Loucy (cell line): ENCODE measurements at regions not wholly inside any gene's neighbourhood (a gene's known extent, or its start where the extent isn't known, plus 50 kb on each side); places are given as distances from the start of the nearest gene placed in this dataset.

Experiments
- H2AFZ ChIP-seq: fragments of 200-600 bp; sonication (generic); 2 replicates; pipeline ENCODE4 v1.6.0; 2016; ENCODE audit warnings: antibody characterized with exemption, mild to moderate bottlenecking, low read length, moderate library complexity
- H3F3A ChIP-seq: fragments of 200-600 bp; 2 replicates; pipeline ENCODE4 v1.6.0; 2016; ENCODE audit warnings: antibody characterized with exemption, low read depth, mild to moderate bottlenecking
- H3K27me3 ChIP-seq: fragments of 200-600 bp; sonication (generic); 2 replicates; pipeline ENCODE4 v1.6.1; 2014; ENCODE audit warnings: low read length, mild to moderate bottlenecking; ENCODE audit not compliant: insufficient read depth, poor library complexity, severe bottlenecking
- H3K36me3 ChIP-seq: fragments of 200-600 bp; sonication (generic); 2 replicates; pipeline ENCODE4 v1.6.1; 2016; ENCODE audit warnings: low read length; ENCODE audit not compliant: insufficient read depth
- H3K4me1 ChIP-seq: fragments of 200-600 bp; sonication (generic); 2 replicates; pipeline ENCODE4 v1.5.1; 2014; ENCODE audit warnings: low read length, mild to moderate bottlenecking; ENCODE audit not compliant: insufficient read depth, poor library complexity, severe bottlenecking
- H3K4me2 ChIP-seq: fragments of 200-600 bp; sonication (generic); 2 replicates; pipeline ENCODE4 v1.6.0; 2014; ENCODE audit warnings: antibody characterized with exemption, low read length, low read depth, mild to moderate bottlenecking; ENCODE audit not compliant: poor library complexity, severe bottlenecking
- H3K4me3 ChIP-seq: fragments of 200-600 bp; sonication (generic); 2 replicates; pipeline ENCODE4 v1.5.1; 2014; ENCODE audit warnings: low read length, mild to moderate bottlenecking, mixed read lengths; ENCODE audit not compliant: poor library complexity, severe bottlenecking
- H3K79me2 ChIP-seq: fragments of 200-600 bp; sonication (generic); 2 replicates; pipeline ENCODE4 v1.6.1; 2014; ENCODE audit warnings: low read length; ENCODE audit not compliant: insufficient read depth
- H3K9ac ChIP-seq: fragments of 200-600 bp; sonication (generic); 2 replicates; pipeline ENCODE4 v1.6.0; 2014; ENCODE audit warnings: mild to moderate bottlenecking, low read depth, low read length, moderate library complexity; ENCODE audit not compliant: poor library complexity, severe bottlenecking
- H3K9me2 ChIP-seq: fragments of 200-600 bp; sonication (generic); replicated peaks from 2 replicates; pipeline ENCODE4 v1.6.1; 2016; ENCODE audit warnings: low read depth, low read length, mixed read lengths
- H3K9me3 ChIP-seq: fragments of 200-600 bp; sonication (generic); 2 replicates; pipeline ENCODE4 v1.6.1; 2014; ENCODE audit warnings: mild to moderate bottlenecking, antibody characterized with exemption, low read length, low read depth; ENCODE audit not compliant: insufficient read depth
- H4K20me1 ChIP-seq: fragments of 200-600 bp; sonication (generic); 2 replicates; pipeline ENCODE4 v1.6.0; 2014; ENCODE audit warnings: antibody characterized with exemption, low read length, mild to moderate bottlenecking; ENCODE audit not compliant: insufficient read depth, poor library complexity, severe bottlenecking
- CTCF ChIP-seq: fragments of 200-600 bp; sonication (generic); conservative IDR thresholded peaks from 2 replicates; pipeline ENCODE4 v1.5.1; 2014; ENCODE audit warnings: mild to moderate bottlenecking, antibody characterized with exemption, low read length
- EZH2phosphoT487 ChIP-seq: fragments of 200-600 bp; IDR thresholded peaks from 2 replicates; pipeline ENCODE4 v1.6.1; 2018; ENCODE audit warnings: antibody characterized with exemption, mild to moderate bottlenecking, moderate library complexity, borderline replicate concordance

DNA sequence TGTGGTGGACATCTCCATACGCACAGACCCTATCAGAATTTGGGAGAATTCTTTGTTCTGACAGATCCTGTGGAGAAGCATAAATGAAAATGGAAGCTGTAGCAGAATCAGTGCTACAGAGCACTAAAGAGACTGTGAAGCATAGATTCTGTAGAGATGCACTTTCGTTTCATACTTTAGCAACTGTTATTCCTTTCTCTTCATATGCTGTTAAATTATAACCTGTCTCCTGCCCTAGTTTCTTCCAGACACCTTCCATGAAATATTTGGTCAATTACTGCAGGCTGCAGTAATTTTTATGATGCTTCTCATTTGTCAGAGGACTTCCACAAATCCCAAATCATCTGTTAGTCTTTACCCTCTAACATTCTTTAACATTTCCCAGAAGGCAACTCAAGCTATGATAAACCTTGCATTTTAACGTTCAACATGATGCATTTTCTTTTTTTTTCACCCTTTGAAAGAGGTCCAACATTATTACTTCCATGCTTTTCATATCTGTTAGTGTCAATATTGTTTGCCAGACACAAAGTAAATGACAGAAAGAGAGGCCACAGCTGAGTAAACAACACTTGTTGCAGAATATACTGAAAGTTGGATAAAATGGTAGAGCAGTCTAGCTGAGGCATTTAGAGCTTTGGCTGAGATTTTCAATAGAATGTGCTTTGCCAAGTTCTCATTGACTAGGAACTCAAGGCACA, 412.7 kb downstream of the LMO7 start:
- no peaks in the 10 kb centered on the region for H3K79me2 ChIP-seq
- no peaks in the 10 kb centered on the region for H4K20me1 ChIP-seq
- TF ChIP-seq CTCF (no peak), EZH2phosphoT487 (no peak)
- no peaks in the 10 kb centered on the region for H3K9me2 ChIP-seq
- H3K9me3 ChIP-seq, result no peaks in the 10 kb centered on the region
- H3K4me3 ChIP-seq, result no peak overlapping the region
- no peaks in the 10 kb centered on the region for H3F3A ChIP-seq
- no peak overlapping the region for H2AFZ ChIP-seq
- H3K9ac ChIP-seq, result no peak overlapping the region
- no peaks in the 10 kb centered on the region for H3K4me1 ChIP-seq
- H3K27me3 ChIP-seq, result no peaks in the 10 kb centered on the region
- no peaks in the 10 kb centered on the region for H3K36me3 ChIP-seq
- H3K4me2 ChIP-seq, result no peak overlapping the region

GRCh38 chr13:76048131-76048530, 412.0 kb downstream of the LMO7 start:
- no peaks in the 10 kb centered on the region for H3K9me3 ChIP-seq
- no peak overlapping the region for H2AFZ ChIP-seq
- H3K36me3 ChIP-seq, result no peaks in the 10 kb centered on the region
- TF ChIP-seq CTCF (no peak), EZH2phosphoT487 (no peak)
- H3K4me2 ChIP-seq, result no peak overlapping the region
- H3K4me1 ChIP-seq, result no peaks in the 10 kb centered on the region
- no peak overlapping the region for H3K9ac ChIP-seq
- no peak overlapping the region for H3K4me3 ChIP-seq
- no peaks in the 10 kb centered on the region for H3K79me2 ChIP-seq
- H4K20me1 ChIP-seq, result no peaks in the 10 kb centered on the region
- H3K9me2 ChIP-seq, result no peaks in the 10 kb centered on the region
- no peaks in the 10 kb centered on the region for H3F3A ChIP-seq
- H3K27me3 ChIP-seq, result no peaks in the 10 kb centered on the region

DNA sequence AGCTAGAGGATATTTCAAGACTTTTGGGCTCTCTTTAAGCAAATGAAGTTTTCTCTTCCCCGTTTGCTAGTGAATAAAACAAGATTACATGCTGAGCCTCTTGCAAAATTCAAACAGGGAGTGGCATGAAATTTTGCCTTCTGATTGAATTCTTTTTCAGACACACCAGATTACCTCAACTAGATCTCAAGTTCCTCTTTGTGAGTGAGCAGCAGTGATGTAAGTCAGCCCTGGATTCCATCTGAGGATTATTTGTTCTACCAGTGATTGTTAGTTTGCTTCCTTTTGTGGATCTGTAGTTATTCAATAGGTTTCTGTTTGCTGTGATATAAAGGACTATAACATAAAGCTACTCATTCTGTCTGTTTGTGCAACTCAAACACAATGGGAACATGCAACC, 407.7 kb downstream of the LMO7 start:
- Histone ChIP-seq H3K4me3 (no peak overlapping the region), H3K4me1 (no peaks in the 10 kb centered on the region), H3K36me3 (no peaks in the 10 kb centered on the region), H3K9ac (no peak overlapping the region), H3K79me2 (no peaks in the 10 kb centered on the region), H3F3A (no peaks in the 10 kb centered on the region), H4K20me1 (no peaks in the 10 kb centered on the region), H3K27me3 (no peaks in the 10 kb centered on the region), H3K4me2 (no peak overlapping the region), H2AFZ (no peak overlapping the region), H3K9me2 (no peaks in the 10 kb centered on the region), H3K9me3 (no peaks in the 10 kb centered on the region)
- no peak for TF ChIP-seq EZH2phosphoT487
- no peak for TF ChIP-seq CTCF
